ENCODE measurements at regions not wholly inside any gene's neighbourhood (a gene's known extent, or its start where the extent isn't known, plus 50 kb on each side); places are given as distances from the start of the nearest gene placed in this dataset.

DNA sequence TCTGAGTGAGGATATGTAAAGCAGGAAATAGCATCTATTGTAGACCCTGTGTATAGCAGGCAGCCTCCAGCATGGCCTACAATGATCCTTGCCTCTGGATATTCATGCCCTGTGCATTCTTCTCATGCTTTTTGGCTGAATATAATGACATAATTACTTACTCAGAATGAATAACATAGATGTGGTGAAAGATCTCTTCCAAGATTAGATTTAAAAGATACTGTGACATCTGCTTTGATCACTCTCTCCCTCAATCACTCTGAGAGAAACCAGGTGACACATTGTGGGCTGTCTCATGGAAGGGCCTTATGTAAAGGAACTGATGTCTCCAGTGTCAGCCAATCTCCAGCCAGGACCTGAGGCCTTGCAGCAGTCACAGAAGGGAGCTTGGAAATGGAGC is 376.7 kb downstream of the DNAH5 start:
- TF ChIP-seq, protein P1, sequence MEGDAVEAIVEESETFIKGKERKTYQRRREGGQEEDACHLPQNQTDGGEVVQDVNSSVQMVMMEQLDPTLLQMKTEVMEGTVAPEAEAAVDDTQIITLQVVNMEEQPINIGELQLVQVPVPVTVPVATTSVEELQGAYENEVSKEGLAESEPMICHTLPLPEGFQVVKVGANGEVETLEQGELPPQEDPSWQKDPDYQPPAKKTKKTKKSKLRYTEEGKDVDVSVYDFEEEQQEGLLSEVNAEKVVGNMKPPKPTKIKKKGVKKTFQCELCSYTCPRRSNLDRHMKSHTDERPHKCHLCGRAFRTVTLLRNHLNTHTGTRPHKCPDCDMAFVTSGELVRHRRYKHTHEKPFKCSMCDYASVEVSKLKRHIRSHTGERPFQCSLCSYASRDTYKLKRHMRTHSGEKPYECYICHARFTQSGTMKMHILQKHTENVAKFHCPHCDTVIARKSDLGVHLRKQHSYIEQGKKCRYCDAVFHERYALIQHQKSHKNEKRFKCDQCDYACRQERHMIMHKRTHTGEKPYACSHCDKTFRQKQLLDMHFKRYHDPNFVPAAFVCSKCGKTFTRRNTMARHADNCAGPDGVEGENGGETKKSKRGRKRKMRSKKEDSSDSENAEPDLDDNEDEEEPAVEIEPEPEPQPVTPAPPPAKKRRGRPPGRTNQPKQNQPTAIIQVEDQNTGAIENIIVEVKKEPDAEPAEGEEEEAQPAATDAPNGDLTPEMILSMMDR (IDR thresholded peaks at IDR 0.05; ENCODE audit: poor library complexity) = no peak
- TF ChIP-seq EZH2 (IDR thresholded peaks at IDR 0.05; ENCODE audit: borderline replicate concordance) = no peak

All from hepatocyte (in vitro differentiated cells).